Breast epithelium (tissue), 4 donors: ENCODE measurements at regions not wholly inside any gene's neighbourhood (a gene's known extent, or its start where the extent isn't known, plus 50 kb on each side); places are given as distances from the start of the nearest gene placed in this dataset.

Source experiments
- DNase-seq, 2 donors: peaks; one replicate each; pipeline ENCODE4 v3.0.0-alpha.2; 2019; ENCODE audit warnings: low spot score in 2 of 2
- H3K27ac ChIP-seq, 2 donors: fragments of 200-600 bp; sonication (generic) in 1 of 2; one replicate each; pipeline ENCODE4 v1.5.1; 2016 to 2019; ENCODE audit warnings: mild to moderate bottlenecking in 1 of 2
- H3K27me3 ChIP-seq, 2 donors: fragments of 200-600 bp; sonication (generic) in 1 of 2; one replicate each; pipeline versions ENCODE4 v1.5.1 to v1.6.0; 2017 to 2019; ENCODE audit warnings: control low read depth in 1 of 2, mild to moderate bottlenecking in 1 of 2
- H3K36me3 ChIP-seq: fragments of 200-600 bp; one replicate; pipeline ENCODE4 v1.5.1; 2019
- H3K4me1 ChIP-seq, 2 donors: fragments of 200-600 bp; sonication (generic); one replicate each; pipeline ENCODE4 v1.5.1; 2016 to 2019; ENCODE audit warnings: control low read depth in 1 of 2
- H3K4me3 ChIP-seq, 3 donors: fragments of 200-600 bp; sonication (generic); 1 replicate in 2 of 3; 2 replicates in 1 of 3; pipeline ENCODE4 v1.5.1; 2016 to 2019; ENCODE audit warnings: mild to moderate bottlenecking in 3 of 3, moderate library complexity in 2 of 3
- H3K9me3 ChIP-seq, 2 donors: fragments of 200-600 bp; sonication (generic) in 1 of 2; one replicate each; pipeline ENCODE4 v1.5.1; 2016 to 2019; ENCODE audit warnings: control low read depth in 1 of 2
- CTCF ChIP-seq, 3 donors: fragments of 450-650 bp; IDR thresholded peaks; one replicate each; pipeline ENCODE4 v1.5.1; 2016 to 2017; ENCODE audit warnings: antibody characterized with exemption in 3 of 3, mild to moderate bottlenecking in 3 of 3, moderate library complexity in 3 of 3
- POLR2A ChIP-seq: fragments of 450-650 bp; IDR thresholded peaks from one replicate; pipeline ENCODE4 v1.6.1; 2016; ENCODE audit warnings: antibody characterized with exemption, mild to moderate bottlenecking, moderate library complexity
- POLR2AphosphoS5 ChIP-seq, 3 donors: sonication (generic); formaldehyde crosslinking; IDR thresholded peaks; one replicate each; pipeline ENCODE4 v1.6.1; 2017; ENCODE audit warnings: antibody characterized with exemption in 3 of 3
- intact Hi-C: fragments of 100-400 bp; cut with DNase I; formaldehyde crosslinking; loops from one replicate; pipeline ENCODE4 v1.15.1; 2023; ENCODE audit warnings: low total_unique reads

- no peaks in the 10 kb centered on the region for H3K36me3 ChIP-seq
- H3K4me1 ChIP-seq, result no peaks in the 10 kb centered on the region
- H3K27me3 ChIP-seq, result no peaks in the 10 kb centered on the region
- no peak overlapping the region for H3K4me3 ChIP-seq
- no peak overlapping the region for H3K27ac ChIP-seq
- no peaks in the 10 kb centered on the region for H3K9me3 ChIP-seq
- no peak for TF ChIP-seq POLR2A
- no peak for DNase-seq
- intact Hi-C loops, result no loop called here
Observed at GRCh38 chr3:16693820-16694219, 88.6 kb upstream of the DAZL start.

GRCh38 chr3:16695710-16696109 lies 90.5 kb upstream of the DAZL start:
- Histone ChIP-seq H3K27ac (no peak overlapping the region), H3K36me3 (no peaks in the 10 kb centered on the region), H3K4me1 (no peaks in the 10 kb centered on the region), H3K27me3 (no peaks in the 10 kb centered on the region), H3K9me3 (no peaks in the 10 kb centered on the region), H3K4me3 (no peak overlapping the region)
- no peak for TF ChIP-seq CTCF (IDR thresholded peaks at IDR 0.05)
- no peak for TF ChIP-seq POLR2A
- no peak for TF ChIP-seq POLR2AphosphoS5 (IDR thresholded peaks at IDR 0.05)
- no peak for DNase-seq
- intact Hi-C loops, result no loop called here

GRCh38 chr3:16697443-16698147 lies 92.4 kb upstream of the DAZL start:
- Histone ChIP-seq H3K4me3 (no peak overlapping the region), H3K4me1 (no peaks in the 10 kb centered on the region), H3K27me3 (no peaks in the 10 kb centered on the region), H3K27ac (no peak overlapping the region), H3K36me3 (no peaks in the 10 kb centered on the region), H3K9me3 (no peaks in the 10 kb centered on the region)
- intact Hi-C loops, result no loop called here
- DNase-seq, result no peak
- TF ChIP-seq POLR2A (no peak), POLR2AphosphoS5 (IDR thresholded peaks at IDR 0.05) (no peak), CTCF (IDR thresholded peaks at IDR 0.05) (no peak)

GRCh38 chr3:16700651-16701050 lies 95.4 kb upstream of the DAZL start:
- no peaks in the 10 kb centered on the region for H3K4me1 ChIP-seq
- no peak overlapping the region for H3K27ac ChIP-seq
- H3K4me3 ChIP-seq, result no peak overlapping the region
- no peaks in the 10 kb centered on the region for H3K9me3 ChIP-seq
- TF ChIP-seq CTCF (IDR thresholded peaks at IDR 0.05), result no peak
- TF ChIP-seq POLR2AphosphoS5 (IDR thresholded peaks at IDR 0.05), result no peak
- no peak for TF ChIP-seq POLR2A
- no peaks in the 10 kb centered on the region for H3K36me3 ChIP-seq
- intact Hi-C loops, result no loop called here
- no peak for DNase-seq
- H3K27me3 ChIP-seq, result no peaks in the 10 kb centered on the region

GRCh38 chr3:16704941-16705340 lies 99.7 kb upstream of the DAZL start:
- Histone ChIP-seq H3K4me3 (no peak overlapping the region), H3K27ac (no peak overlapping the region), H3K9me3 (peaks cover 0 to 7% of the 10 kb centered on the region in 2 donors), H3K36me3 (no peaks in the 10 kb centered on the region), H3K4me1 (no peaks in the 10 kb centered on the region), H3K27me3 (no peaks in the 10 kb centered on the region)
- DNase-seq, result no peak
- TF ChIP-seq POLR2AphosphoS5 (IDR thresholded peaks at IDR 0.05), result no peak
- no peak for TF ChIP-seq CTCF (IDR thresholded peaks at IDR 0.05)
- TF ChIP-seq POLR2A, result no peak
- intact Hi-C loops, result no loop called here

GRCh38 chr3:16707260-16707659 lies 102.0 kb upstream of the DAZL start:
- no peak for DNase-seq
- no peaks in the 10 kb centered on the region for H3K27me3 ChIP-seq
- intact Hi-C loops, result no loop called here
- H3K36me3 ChIP-seq, result no peaks in the 10 kb centered on the region
- TF ChIP-seq POLR2A (no peak), CTCF (IDR thresholded peaks at IDR 0.05) (no peak), POLR2AphosphoS5 (IDR thresholded peaks at IDR 0.05) (no peak)
- H3K4me1 ChIP-seq, result no peaks in the 10 kb centered on the region
- no peak overlapping the region for H3K27ac ChIP-seq
- H3K9me3 ChIP-seq, result peaks cover 0 to 7% of the 10 kb centered on the region in 2 donors
- no peak overlapping the region for H3K4me3 ChIP-seq
